ENCODE measurements at regions not wholly inside any gene's neighbourhood (a gene's known extent, or its start where the extent isn't known, plus 50 kb on each side); places are given as distances from the start of the nearest gene placed in this dataset.
"Not testable (repeated sequence)": the region's sequence is repeated elsewhere in the genome, so short reads cannot be mapped to it uniquely, and the experiment has no call there.

- FAIRE-seq: no peak
Observed at GRCh38 chr3:35950021-35950420, 310.7 kb downstream of the ARPP21 start.

- no peak for FAIRE-seq
Observed at GRCh38 chr3:35954413-35954812, 315.1 kb downstream of the ARPP21 start.

GRCh38 chr3:35965908-35966307 is 326.6 kb downstream of the ARPP21 start:
- no peak for FAIRE-seq

GRCh38 chr3:35966629-35967464 is 327.5 kb downstream of the ARPP21 start:
- FAIRE-seq: no peak

GRCh38 chr3:35968043-35968622 is 328.8 kb downstream of the ARPP21 start:
- no peak for FAIRE-seq

- FAIRE-seq: no peak
Observed at GRCh38 chr3:35969406-35969805, 330.1 kb downstream of the ARPP21 start.

- FAIRE-seq: no peak
Observed at GRCh38 chr3:35970793-35971192, 331.5 kb downstream of the ARPP21 start.

- no peak for FAIRE-seq
Observed at GRCh38 chr3:35971686-35972085, 332.4 kb downstream of the ARPP21 start.

GRCh38 chr3:35974872-35975271 is 335.5 kb downstream of the ARPP21 start:
- FAIRE-seq: no peak

GRCh38 chr3:35986161-35986560 is 346.8 kb downstream of the ARPP21 start:
- FAIRE-seq: no peak

GRCh38 chr3:35987386-35987785 is 348.1 kb downstream of the ARPP21 start:
- FAIRE-seq: no peak

- no peak for FAIRE-seq
Observed at GRCh38 chr3:35992041-35992440, 352.7 kb downstream of the ARPP21 start.

GRCh38 chr3:36011791-36012190 is 368.5 kb upstream of the STAC start:
- no peak for FAIRE-seq

- FAIRE-seq: no peak
Observed at GRCh38 chr3:36013425-36013824, 366.9 kb upstream of the STAC start.

GRCh38 chr3:36025232-36025631 is 355.1 kb upstream of the STAC start:
- no peak for FAIRE-seq

- no peak for FAIRE-seq
Observed at GRCh38 chr3:36032180-36033047, 347.9 kb upstream of the STAC start.

- FAIRE-seq: no peak
Observed at GRCh38 chr3:36058404-36059030, 321.8 kb upstream of the STAC start.

GRCh38 chr3:36060950-36061349 is 319.4 kb upstream of the STAC start:
- no peak for FAIRE-seq

GRCh38 chr3:36063992-36064391 is 316.3 kb upstream of the STAC start:
- no peak for FAIRE-seq

- FAIRE-seq: no peak
Observed at GRCh38 chr3:36065321-36065720, 315.0 kb upstream of the STAC start.

GRCh38 chr3:36075491-36075890 is 304.8 kb upstream of the STAC start:
- no peak for FAIRE-seq

- FAIRE-seq: no peak
Observed at GRCh38 chr3:36077320-36077719, 303.0 kb upstream of the STAC start.

- FAIRE-seq: not testable (repeated sequence)
Observed at GRCh38 chr3:36082958-36083357, 297.3 kb upstream of the STAC start.
